HS-5 (cell line): ENCODE measurements at regions not wholly inside any gene's neighbourhood (a gene's known extent, or its start where the extent isn't known, plus 50 kb on each side); places are given as distances from the start of the nearest gene placed in this dataset.

Source experiments
- DNase-seq: peaks from one replicate; pipeline ENCODE4 v3.0.0-alpha.2; 2012; ENCODE audit warnings: low read depth

- DNase-seq = no peak
Observed at GRCh38 chr2:41990245-41990644, 57.6 kb upstream of the PKDCC start.

DNA sequence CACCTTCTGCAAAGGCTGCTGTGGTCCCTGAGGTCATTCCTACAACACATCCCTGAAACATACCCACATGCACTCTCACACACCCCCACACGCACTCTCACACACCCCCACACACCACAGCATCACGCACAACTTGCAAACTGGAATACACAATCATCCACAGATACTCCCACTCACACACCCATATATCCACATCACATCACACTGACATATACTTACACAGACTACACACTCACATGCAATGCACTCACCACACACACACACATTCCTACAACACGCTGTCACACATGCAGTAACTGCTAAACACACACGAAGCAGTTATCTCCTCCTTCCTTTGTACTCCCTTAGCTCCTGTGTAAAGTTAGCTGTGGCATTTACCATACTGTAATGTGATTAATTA lies 57.1 kb upstream of the PKDCC start:
- no peak for DNase-seq

DNA sequence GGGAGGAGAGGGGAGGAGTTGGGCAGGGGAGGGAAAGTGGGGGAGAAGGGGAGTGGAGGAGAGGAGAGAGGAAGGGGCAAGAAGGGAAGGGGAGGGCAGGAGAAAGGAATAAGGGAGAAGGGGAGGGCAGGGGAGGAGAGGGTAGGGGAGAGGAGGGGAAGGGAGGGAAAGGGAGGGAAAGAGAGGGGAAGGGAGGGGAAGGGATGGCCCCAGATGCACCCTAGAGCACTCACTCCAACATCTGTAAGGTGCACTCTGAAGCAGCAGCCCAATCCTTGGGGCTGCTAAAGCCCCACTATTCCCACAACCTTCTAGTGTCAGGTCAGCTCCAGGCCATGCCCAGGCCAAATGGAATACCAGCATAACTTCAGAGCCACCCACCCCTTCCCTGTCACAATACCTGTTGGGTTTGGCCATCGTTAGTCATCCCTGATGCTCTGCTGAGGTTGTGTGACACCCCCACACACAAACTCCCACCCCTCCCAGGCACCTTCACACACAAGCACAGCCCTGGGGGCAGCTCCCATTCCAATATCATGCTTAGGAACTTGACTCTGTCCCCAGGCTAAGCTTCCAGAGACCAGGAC lies 55.7 kb upstream of the PKDCC start:
- no peak for DNase-seq

DNA sequence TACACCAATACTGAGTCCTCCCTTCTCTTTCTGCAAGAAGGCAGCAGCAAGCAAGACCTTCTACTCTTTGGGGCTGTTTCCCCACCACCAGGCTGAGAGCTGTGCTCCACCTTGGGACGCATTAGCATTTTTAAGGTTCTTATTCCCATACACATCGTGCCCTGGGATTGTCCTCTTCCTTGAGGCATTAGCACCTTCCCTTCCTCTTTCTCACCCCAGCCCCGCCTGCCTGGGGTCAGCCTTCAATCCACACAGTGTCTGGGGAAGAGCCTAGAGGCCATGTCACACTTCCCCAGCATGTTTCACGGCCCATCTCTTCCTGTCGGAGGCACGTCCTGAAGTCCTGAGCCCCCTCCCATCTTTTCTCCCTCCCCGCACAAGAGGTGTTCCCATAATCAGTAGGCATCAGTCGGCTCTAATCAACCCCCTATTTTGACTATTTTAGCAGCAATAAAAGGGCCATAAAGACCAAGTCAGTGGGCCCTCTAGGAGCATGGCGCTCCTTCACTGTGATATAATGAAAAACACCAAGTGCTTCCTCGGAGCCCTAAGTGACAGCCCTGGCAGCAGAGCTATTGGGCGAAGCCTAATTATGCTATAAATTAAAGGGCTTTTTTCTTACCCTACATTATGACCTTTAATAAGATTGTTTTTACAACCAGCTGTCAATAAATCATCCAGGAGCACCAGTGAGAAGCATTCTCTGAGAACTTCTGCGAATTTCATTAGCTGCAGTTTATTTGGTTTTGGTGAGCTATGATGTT lies 55.0 kb upstream of the PKDCC start:
- DNase-seq = no peak

DNA sequence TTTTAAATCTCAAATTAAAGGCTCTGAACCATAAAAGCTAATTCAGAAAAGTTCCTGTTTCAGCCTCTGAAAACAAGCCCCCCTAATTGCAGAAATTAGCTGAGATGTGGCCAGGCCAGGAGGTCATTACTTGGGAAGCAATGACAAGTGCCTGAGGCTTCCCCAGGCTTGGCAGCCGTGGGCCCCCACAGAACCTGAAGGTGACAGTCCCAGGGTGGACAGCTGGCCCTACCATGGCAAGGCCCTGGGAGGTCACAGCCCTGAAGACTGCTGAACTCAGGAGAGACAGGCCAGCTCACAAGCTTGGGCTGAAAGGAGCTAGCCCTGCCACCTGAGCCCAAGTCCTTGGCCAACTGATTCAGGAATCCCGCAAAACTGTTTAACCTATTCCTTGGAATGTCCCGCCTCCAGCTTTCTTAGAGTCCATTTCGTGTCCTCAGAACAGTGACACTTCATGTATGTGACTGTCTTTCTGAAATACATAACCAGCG lies 54.3 kb upstream of the PKDCC start:
- DNase-seq = no peak

DNA sequence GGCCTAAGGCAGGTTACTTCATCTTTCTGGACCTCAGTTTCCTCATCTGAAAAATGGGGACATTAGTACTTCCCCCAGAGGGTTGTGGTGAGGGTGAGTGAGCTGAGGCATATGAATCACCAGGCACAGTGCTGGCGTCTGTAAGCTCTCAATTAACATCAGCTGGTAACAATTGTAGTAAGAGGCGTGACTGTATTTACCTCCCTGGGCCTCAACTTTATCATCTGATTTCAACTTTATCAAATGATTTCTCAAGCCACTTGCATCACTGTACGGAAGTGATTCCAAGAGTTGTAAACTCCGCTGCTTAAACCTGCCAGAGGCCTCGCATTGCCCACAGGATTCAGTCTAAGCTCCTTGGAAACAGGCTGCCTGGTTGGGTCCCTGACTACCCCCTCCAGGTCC lies 53.6 kb upstream of the PKDCC start:
- DNase-seq = peak; percentile 55

- no peak for DNase-seq
Observed at GRCh38 chr2:41994661-41995060, 53.2 kb upstream of the PKDCC start.

DNA sequence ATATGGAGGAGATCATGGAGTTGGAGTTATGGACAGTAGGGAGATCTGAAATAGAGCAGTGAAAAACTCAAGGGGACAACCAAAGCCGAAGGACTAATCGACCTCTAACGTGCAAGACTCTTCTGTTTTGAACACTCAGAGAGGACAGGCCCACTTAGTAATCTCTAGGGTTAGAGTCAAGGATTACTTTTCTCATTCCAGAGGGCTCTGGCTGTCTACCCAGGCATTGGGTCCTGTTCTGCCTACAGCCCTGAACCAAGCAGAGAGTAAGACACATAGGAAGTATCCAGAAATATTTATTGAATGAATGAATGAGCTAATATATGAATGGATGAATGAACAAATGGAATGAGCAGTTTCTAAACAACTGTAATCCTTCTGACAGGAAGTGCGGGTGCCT lies 50.3 kb upstream of the PKDCC start:
- no peak for DNase-seq
